ENCODE measurements at regions not wholly inside any gene's neighbourhood (a gene's known extent, or its start where the extent isn't known, plus 50 kb on each side); places are given as distances from the start of the nearest gene placed in this dataset.

GRCh38 chr11:44361813-44362212 lies 51.9 kb upstream of the ALX4 start:
- DNase-seq (ENCODE audit: low read depth) = no peak
- no peak overlapping the region for H3K4me3 ChIP-seq (ENCODE audit: low read depth, low read length)
- no peak for TF ChIP-seq CTCF (IDR thresholded peaks at IDR 0.05; ENCODE audit: insufficient read depth, low read length)

GRCh38 chr11:44363116-44363515 lies 53.2 kb upstream of the ALX4 start:
- no peak overlapping the region for H3K4me3 ChIP-seq (ENCODE audit: low read depth, low read length)
- no peak for TF ChIP-seq CTCF (IDR thresholded peaks at IDR 0.05; ENCODE audit: insufficient read depth, low read length)
- DNase-seq (ENCODE audit: low read depth) = no peak

GRCh38 chr11:44364596-44364995 lies 54.7 kb upstream of the ALX4 start:
- no peak for TF ChIP-seq CTCF (IDR thresholded peaks at IDR 0.05; ENCODE audit: insufficient read depth, low read length)
- no peak overlapping the region for H3K4me3 ChIP-seq (ENCODE audit: low read depth, low read length)
- no peak for DNase-seq (ENCODE audit: low read depth)

GRCh38 chr11:44365616-44366015 lies 55.7 kb upstream of the ALX4 start:
- no peak for TF ChIP-seq CTCF (IDR thresholded peaks at IDR 0.05; ENCODE audit: insufficient read depth, low read length)
- no peak overlapping the region for H3K4me3 ChIP-seq (ENCODE audit: low read depth, low read length)
- no peak for DNase-seq (ENCODE audit: low read depth)

GRCh38 chr11:44366026-44366425 lies 56.1 kb upstream of the ALX4 start:
- no peak overlapping the region for H3K4me3 ChIP-seq (ENCODE audit: low read depth, low read length)
- TF ChIP-seq CTCF (IDR thresholded peaks at IDR 0.05; ENCODE audit: insufficient read depth, low read length) = no peak
- DNase-seq (ENCODE audit: low read depth) = no peak

- DNase-seq (ENCODE audit: low read depth) = no peak
- H3K4me3 ChIP-seq (ENCODE audit: low read depth, low read length) = no peak overlapping the region
- TF ChIP-seq CTCF (IDR thresholded peaks at IDR 0.05; ENCODE audit: insufficient read depth, low read length) = no peak
These were observed 56.8 kb upstream of the ALX4 start for GRCh38 chr11:44366741-44367140.

- no peak for TF ChIP-seq CTCF (IDR thresholded peaks at IDR 0.05; ENCODE audit: insufficient read depth, low read length)
- no peak for DNase-seq (ENCODE audit: low read depth)
- H3K4me3 ChIP-seq (ENCODE audit: low read depth, low read length) = no peak overlapping the region
These were observed 57.5 kb upstream of the ALX4 start for GRCh38 chr11:44367452-44367851.

Measured in fibroblast of the aortic adventitia (primary cell).